ENCODE measurements at regions not wholly inside any gene's neighbourhood (a gene's known extent, or its start where the extent isn't known, plus 50 kb on each side); places are given as distances from the start of the nearest gene placed in this dataset.
A peak's percentile ranks its signal among the peaks of the same experiment; 100 is the strongest.
"Not testable (repeated sequence)": the region's sequence is repeated elsewhere in the genome, so short reads cannot be mapped to it uniquely, and the experiment has no call there.

DNA sequence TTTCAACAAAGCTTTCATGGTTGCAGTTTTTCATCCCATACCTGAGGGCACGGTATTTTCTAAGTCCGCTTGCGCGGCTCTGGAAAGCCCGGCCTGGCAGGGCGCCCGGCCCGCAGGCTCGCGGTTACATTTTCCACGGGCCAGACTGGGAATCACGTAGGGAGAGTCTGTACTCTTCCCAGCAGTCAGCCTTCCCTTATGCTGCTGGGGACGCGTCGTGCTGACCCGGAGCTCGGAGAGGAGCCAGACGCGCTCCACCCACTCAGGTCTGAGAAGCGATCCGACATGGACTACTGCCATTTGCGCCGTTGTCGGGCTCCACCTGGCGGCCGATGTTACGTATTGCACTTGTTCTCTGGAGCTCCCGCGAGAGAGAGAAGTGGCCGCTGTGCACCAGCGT, 435.9 kb downstream of the SPATA31A1 start:
- not testable (repeated sequence) for H3K4me3 ChIP-seq (ENCODE audit: low read length); H3K36me3 ChIP-seq (ENCODE audit: insufficient read depth, low read length); H3K27ac ChIP-seq (ENCODE audit: low read length); H3K79me2 ChIP-seq (ENCODE audit: low read length); H3K27me3 ChIP-seq (ENCODE audit: low read length); DNase-seq; H3K4me1 ChIP-seq (ENCODE audit: low read length); H3K4me2 ChIP-seq (ENCODE audit: low read depth, low read length, poor library complexity, severe bottlenecking); H3K9me3 ChIP-seq (ENCODE audit: low read length); H3K9ac ChIP-seq (ENCODE audit: low read length); H3K9me2 ChIP-seq (replicated peaks; ENCODE audit: insufficient read depth, low read length); H2AFZ ChIP-seq (ENCODE audit: low read length); H4K20me1 ChIP-seq (ENCODE audit: insufficient read depth, low read depth, low read length)

DNA sequence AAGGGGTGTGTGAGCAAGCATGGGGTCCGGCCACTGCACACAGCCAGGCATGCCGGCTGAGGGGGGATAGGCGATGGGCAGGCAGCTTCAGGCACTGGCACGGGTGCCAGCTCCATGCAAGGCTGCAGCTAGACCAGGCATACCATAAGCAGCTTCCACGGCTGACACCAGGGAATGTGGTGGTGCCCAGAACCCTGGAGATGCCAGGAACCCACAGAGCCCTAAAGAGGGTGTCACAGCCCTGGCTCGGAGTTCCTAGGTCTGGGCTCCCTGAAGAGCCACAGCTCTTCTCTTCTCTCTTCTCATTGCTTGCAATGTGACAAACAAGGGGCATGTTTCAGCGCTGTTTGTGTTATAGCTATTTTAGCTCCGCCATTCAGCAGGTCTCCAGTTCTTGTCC, 442.5 kb downstream of the SPATA31A1 start:
- H3K4me1 ChIP-seq (ENCODE audit: low read length); H3K4me3 ChIP-seq (ENCODE audit: low read length): not testable (repeated sequence)

DNA sequence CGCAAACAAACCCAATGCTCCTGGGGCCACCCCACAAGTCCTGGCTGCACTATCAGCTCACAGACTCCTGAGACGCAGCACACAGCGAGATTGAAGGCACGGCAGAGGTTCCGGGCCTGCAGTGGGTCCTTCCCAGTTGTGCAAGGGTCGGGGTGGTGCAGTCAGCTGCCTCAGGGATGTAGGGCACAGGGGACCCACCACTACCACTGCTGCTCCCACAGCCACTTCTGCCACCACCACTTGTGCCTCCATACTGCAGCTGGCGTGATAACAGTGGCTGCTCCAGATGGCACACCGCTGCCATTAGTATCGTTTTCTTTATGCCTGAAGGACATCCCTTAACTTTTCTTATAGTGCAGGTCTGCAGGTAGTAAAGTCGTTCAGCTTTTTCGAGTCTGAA, 443.8 kb downstream of the SPATA31A1 start:
- H3K4me2 ChIP-seq (ENCODE audit: low read depth, low read length, poor library complexity, severe bottlenecking); H3K4me3 ChIP-seq (ENCODE audit: low read length): not testable (repeated sequence)

More for the DNA sequence above, 442.5 kb downstream of the SPATA31A1 start:
- not testable (repeated sequence) for H2AFZ ChIP-seq (ENCODE audit: low read length); H3K4me2 ChIP-seq (ENCODE audit: low read depth, low read length, poor library complexity, severe bottlenecking); H4K20me1 ChIP-seq (ENCODE audit: insufficient read depth, low read depth, low read length); H3K36me3 ChIP-seq (ENCODE audit: insufficient read depth, low read length); H3K27ac ChIP-seq (ENCODE audit: low read length); H3K27me3 ChIP-seq (ENCODE audit: low read length); H3K9me3 ChIP-seq (ENCODE audit: low read length); H3K9ac ChIP-seq (ENCODE audit: low read length); DNase-seq; H3K9me2 ChIP-seq (replicated peaks; ENCODE audit: insufficient read depth, low read length); H3K79me2 ChIP-seq (ENCODE audit: low read length)

DNA sequence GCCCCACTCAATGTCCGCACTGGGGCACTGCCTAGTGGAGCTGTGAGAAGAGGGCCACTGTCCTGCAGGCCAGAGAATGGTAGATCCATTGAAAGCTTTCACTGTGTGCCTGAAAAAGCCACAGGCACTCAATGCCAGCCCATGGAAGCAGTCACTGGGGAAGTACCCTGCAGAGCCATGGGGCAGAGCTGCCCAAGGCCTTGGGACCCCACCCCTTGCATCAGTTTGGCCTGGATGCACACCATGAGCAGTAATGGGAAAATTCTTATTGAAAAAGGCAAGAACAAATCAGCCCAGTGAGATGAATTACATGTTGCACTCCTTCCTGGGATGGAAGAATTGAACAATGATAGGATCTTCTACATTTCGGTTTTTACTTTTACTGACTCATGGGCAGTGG, 447.1 kb downstream of the SPATA31A1 start:
- not testable (repeated sequence) for H2AFZ ChIP-seq (ENCODE audit: low read length); H3K79me2 ChIP-seq (ENCODE audit: low read length); H3K9ac ChIP-seq (ENCODE audit: low read length); H3K4me3 ChIP-seq (ENCODE audit: low read length); H3K27me3 ChIP-seq (ENCODE audit: low read length); H3K9me2 ChIP-seq (replicated peaks; ENCODE audit: insufficient read depth, low read length); H3K27ac ChIP-seq (ENCODE audit: low read length); H3K4me2 ChIP-seq (ENCODE audit: low read depth, low read length, poor library complexity, severe bottlenecking); H3K4me1 ChIP-seq (ENCODE audit: low read length); DNase-seq; H3K9me3 ChIP-seq (ENCODE audit: low read length); H4K20me1 ChIP-seq (ENCODE audit: insufficient read depth, low read depth, low read length); H3K36me3 ChIP-seq (ENCODE audit: insufficient read depth, low read length)

More for the DNA sequence above, 443.8 kb downstream of the SPATA31A1 start:
- not testable (repeated sequence) for H2AFZ ChIP-seq (ENCODE audit: low read length); H3K79me2 ChIP-seq (ENCODE audit: low read length); H3K36me3 ChIP-seq (ENCODE audit: insufficient read depth, low read length); H3K4me1 ChIP-seq (ENCODE audit: low read length); DNase-seq; H3K9me3 ChIP-seq (ENCODE audit: low read length); H3K27me3 ChIP-seq (ENCODE audit: low read length); H4K20me1 ChIP-seq (ENCODE audit: insufficient read depth, low read depth, low read length); H3K9me2 ChIP-seq (replicated peaks; ENCODE audit: insufficient read depth, low read length); H3K9ac ChIP-seq (ENCODE audit: low read length); H3K27ac ChIP-seq (ENCODE audit: low read length)

DNA sequence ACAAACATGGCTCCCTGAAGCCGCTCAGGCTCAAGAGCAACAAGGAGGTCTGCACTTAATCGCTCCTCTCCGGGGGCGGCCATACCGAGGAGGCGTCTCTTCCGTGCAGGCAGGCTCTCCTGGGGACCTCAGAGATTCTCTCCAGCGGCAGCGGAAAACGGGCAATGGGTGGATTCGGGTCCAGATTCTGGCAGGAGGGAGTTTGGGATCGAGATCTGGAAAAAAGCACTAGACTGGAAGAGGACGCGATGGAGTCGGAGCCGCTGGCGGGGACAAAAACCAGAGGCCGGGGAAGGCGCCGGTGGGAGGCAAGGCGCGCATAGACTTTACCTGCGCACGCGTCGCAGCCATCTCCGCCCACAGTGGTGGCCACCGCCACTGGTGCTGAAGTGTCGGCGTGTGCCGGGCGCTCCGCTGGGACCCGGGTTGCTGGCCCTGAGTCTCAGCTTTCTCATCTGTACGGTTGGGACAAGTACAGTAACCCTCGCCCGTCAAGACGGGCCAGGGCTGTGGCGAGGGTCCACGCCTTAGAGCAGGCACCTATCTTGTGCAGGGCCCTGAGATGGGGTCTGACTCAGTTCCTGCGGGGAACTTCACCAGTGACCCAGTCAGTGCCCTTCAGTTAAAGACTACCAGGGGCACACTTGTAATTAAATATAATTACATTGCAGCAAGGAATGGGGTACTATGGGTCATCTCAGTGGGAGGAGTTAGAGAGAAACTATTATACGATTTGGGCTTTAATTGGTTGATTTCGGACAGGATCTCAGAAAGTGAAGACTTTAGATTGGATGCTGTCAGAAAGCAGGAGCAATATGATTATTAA, 454.1 kb downstream of the SPATA31A1 start:
- not testable (repeated sequence) for H3K9me2 ChIP-seq (replicated peaks; ENCODE audit: insufficient read depth, low read length); H3K4me1 ChIP-seq (ENCODE audit: low read length); H3K27ac ChIP-seq (ENCODE audit: low read length); H3K27me3 ChIP-seq (ENCODE audit: low read length); H3K79me2 ChIP-seq (ENCODE audit: low read length); H3K36me3 ChIP-seq (ENCODE audit: insufficient read depth, low read length); H4K20me1 ChIP-seq (ENCODE audit: insufficient read depth, low read depth, low read length); H3K9me3 ChIP-seq (ENCODE audit: low read length)
- Histone ChIP-seq H3K9ac (ENCODE audit: low read length) (peak overlapping the region; percentile 69), H3K4me2 (ENCODE audit: low read depth, low read length, poor library complexity, severe bottlenecking) (peak overlapping the region; percentile 57), H2AFZ (ENCODE audit: low read length) (peak overlapping the region; percentile 87; the same call in 1 of the 2 replicates), H3K4me3 (ENCODE audit: low read length) (peak overlapping the region; percentile 67)
- peak; percentile 40 for DNase-seq

DNA sequence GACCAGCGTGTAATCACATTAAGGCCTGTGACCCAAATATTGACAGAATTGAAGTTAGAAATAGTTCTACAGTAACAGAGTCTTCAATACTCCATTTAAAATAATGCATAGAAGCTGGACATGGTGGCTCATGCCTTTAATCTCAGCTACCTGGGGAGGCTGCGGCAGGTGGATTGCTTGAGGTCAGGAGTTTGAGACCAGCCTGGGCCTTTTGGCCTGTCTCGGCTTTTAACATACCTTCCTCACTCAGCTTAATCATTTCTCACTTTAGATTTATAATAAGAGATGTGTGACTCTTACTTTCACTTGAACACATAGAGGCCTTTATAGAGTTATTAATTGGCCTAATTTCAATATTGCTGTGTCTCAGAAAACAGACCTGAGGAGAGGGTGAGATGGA, 454.9 kb downstream of the SPATA31A1 start:
- H3K36me3 ChIP-seq (ENCODE audit: insufficient read depth, low read length); H4K20me1 ChIP-seq (ENCODE audit: insufficient read depth, low read depth, low read length); DNase-seq; H3K4me2 ChIP-seq (ENCODE audit: low read depth, low read length, poor library complexity, severe bottlenecking); H3K27ac ChIP-seq (ENCODE audit: low read length); H3K4me3 ChIP-seq (ENCODE audit: low read length); H3K9ac ChIP-seq (ENCODE audit: low read length); H3K27me3 ChIP-seq (ENCODE audit: low read length); H3K9me2 ChIP-seq (replicated peaks; ENCODE audit: insufficient read depth, low read length); H2AFZ ChIP-seq (ENCODE audit: low read length); H3K9me3 ChIP-seq (ENCODE audit: low read length); H3K4me1 ChIP-seq (ENCODE audit: low read length); H3K79me2 ChIP-seq (ENCODE audit: low read length): not testable (repeated sequence)

DNA sequence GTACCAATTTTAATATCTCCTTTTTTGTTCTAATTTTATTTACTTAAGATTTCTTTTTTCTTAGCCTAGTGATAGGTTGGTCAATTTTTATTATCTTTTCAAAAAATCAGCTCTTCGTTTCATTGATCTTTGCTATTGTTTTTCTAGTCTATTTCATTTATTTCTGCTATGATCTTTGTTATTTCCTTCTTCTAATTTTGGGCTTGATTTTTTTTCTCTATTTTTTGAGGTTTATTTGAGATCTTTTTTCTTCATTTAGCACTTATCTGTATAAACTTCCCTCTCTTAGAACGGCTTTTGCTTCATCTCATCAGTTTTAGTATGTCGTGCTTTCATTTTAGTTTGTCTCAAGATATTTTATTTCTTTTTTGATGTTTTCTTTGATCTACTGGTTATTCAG, 456.1 kb downstream of the SPATA31A1 start:
- not testable (repeated sequence) for H3K4me2 ChIP-seq (ENCODE audit: low read depth, low read length, poor library complexity, severe bottlenecking); H3K79me2 ChIP-seq (ENCODE audit: low read length); H3K4me3 ChIP-seq (ENCODE audit: low read length); DNase-seq; H3K4me1 ChIP-seq (ENCODE audit: low read length); H3K9me2 ChIP-seq (replicated peaks; ENCODE audit: insufficient read depth, low read length); H3K9ac ChIP-seq (ENCODE audit: low read length); H3K36me3 ChIP-seq (ENCODE audit: insufficient read depth, low read length); H3K27ac ChIP-seq (ENCODE audit: low read length); H3K9me3 ChIP-seq (ENCODE audit: low read length); H4K20me1 ChIP-seq (ENCODE audit: insufficient read depth, low read depth, low read length); H2AFZ ChIP-seq (ENCODE audit: low read length); H3K27me3 ChIP-seq (ENCODE audit: low read length)

DNA sequence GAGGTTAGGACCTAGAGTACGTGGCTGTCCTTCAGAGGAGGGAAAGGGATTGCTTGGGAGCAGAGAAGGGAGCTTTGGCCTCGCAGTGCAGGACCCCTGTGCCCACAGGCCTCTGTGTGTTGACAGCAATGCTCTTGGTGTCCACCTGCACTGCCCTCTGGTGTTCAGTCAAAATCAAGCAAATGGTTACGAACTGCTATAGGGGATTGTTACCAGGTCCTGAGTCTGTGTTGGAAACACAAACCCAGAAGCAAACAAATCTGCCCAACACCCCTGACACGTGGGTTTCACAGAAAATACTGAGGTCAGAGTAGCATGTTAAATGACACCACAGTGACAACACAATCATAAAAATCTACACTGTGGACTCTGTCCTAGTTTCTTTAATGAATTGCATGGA, 473.0 kb downstream of the SPATA31A1 start:
- H3K4me2 ChIP-seq (ENCODE audit: low read depth, low read length, poor library complexity, severe bottlenecking); H4K20me1 ChIP-seq (ENCODE audit: insufficient read depth, low read depth, low read length); H3K9me2 ChIP-seq (replicated peaks; ENCODE audit: insufficient read depth, low read length); H3K27me3 ChIP-seq (ENCODE audit: low read length); DNase-seq; H3K79me2 ChIP-seq (ENCODE audit: low read length); H3K4me3 ChIP-seq (ENCODE audit: low read length); H3K9ac ChIP-seq (ENCODE audit: low read length); H3K27ac ChIP-seq (ENCODE audit: low read length); H2AFZ ChIP-seq (ENCODE audit: low read length); H3K9me3 ChIP-seq (ENCODE audit: low read length); H3K4me1 ChIP-seq (ENCODE audit: low read length); H3K36me3 ChIP-seq (ENCODE audit: insufficient read depth, low read length): not testable (repeated sequence)
